AG04449 (cell line): ENCODE measurements at regions not wholly inside any gene's neighbourhood (a gene's known extent, or its start where the extent isn't known, plus 50 kb on each side); places are given as distances from the start of the nearest gene placed in this dataset.

Source experiments
- CTCF ChIA-PET: fragments of 350-600 bp; formaldehyde crosslinking; extraction: SDS; loops from one replicate; lab custom pipeline; 2021; ENCODE audit warnings: antibody characterized with exemption; lab: Yijun Ruan, JAX
- POLR2A ChIA-PET: fragments of 400-600, 350-600 bp; formaldehyde crosslinking; extraction: SDS; loops from one replicate; lab custom pipeline; 2020; ENCODE audit warnings: antibody characterized with exemption, inconsistent platforms; lab: Yijun Ruan, JAX
- DNase-seq: peaks from one replicate; pipeline ENCODE4 v3.0.0-alpha.2; 2010; ENCODE audit warnings: low read depth, low spot score
- H3K4me3 ChIP-seq: 2 replicates; pipeline ENCODE4 v1.5.1; 2011; ENCODE audit warnings: low read depth, mild to moderate bottlenecking, control low read depth, low read length
- TF ChIP-seq, protein P1 (sequence below): IDR thresholded peaks from one replicate; pipeline ENCODE4 v1.5.1; 2011; ENCODE audit warnings: mild to moderate bottlenecking, moderate library complexity, low read length, control low read depth, inconsistent platforms; ENCODE audit not compliant: insufficient read depth; ENCODE audit errors: missing control alignments

DNA sequence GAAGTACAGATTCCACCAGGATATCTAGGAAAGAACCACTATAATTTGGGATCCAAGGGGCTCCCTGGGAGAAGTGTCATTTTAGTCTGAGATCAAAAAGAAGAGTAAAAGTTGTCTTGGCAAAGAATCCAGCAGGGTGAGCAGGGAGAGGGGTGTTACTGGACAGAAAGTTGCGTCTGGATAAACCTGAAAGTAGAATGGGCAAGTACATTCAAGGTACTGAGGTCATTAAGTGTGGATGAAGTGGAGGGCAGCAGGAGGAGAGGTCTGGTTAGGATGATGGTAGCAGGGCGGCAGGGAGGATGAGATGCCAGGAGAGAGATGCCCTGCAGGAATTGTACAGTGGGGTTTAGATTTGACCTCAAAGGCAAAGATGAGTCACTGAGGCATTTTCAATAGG is 253.3 kb downstream of the KLF13 start:
- CTCF ChIA-PET: no interaction called here
- H3K4me3 ChIP-seq: no peak overlapping the region
- DNase-seq: no peak
- POLR2A ChIA-PET: no interaction called here
- TF ChIP-seq, protein P1, sequence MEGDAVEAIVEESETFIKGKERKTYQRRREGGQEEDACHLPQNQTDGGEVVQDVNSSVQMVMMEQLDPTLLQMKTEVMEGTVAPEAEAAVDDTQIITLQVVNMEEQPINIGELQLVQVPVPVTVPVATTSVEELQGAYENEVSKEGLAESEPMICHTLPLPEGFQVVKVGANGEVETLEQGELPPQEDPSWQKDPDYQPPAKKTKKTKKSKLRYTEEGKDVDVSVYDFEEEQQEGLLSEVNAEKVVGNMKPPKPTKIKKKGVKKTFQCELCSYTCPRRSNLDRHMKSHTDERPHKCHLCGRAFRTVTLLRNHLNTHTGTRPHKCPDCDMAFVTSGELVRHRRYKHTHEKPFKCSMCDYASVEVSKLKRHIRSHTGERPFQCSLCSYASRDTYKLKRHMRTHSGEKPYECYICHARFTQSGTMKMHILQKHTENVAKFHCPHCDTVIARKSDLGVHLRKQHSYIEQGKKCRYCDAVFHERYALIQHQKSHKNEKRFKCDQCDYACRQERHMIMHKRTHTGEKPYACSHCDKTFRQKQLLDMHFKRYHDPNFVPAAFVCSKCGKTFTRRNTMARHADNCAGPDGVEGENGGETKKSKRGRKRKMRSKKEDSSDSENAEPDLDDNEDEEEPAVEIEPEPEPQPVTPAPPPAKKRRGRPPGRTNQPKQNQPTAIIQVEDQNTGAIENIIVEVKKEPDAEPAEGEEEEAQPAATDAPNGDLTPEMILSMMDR: no peak

DNA sequence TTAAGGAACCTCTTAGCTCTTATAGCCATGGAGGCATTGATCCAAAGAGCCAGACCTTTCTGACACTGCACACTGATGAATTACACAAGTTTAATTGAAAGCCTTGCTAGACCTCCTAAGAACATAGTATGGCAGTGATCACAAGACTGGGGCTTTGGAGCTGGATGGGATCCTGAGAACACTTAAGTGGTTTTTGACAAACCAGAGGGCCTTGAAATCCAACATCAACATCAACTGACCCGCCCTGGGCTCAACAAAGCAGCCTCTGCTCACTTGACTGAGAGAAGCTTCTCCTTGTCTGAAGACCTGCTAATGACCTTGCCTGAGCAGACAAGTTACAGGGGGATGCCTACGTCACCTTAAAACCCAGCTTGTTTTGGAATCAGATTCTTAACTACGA is 257.6 kb downstream of the KLF13 start:
- no peak for DNase-seq
- TF ChIP-seq, protein P1: no peak
- no peak overlapping the region for H3K4me3 ChIP-seq
- ChIA-PET CTCF (no interaction called here), POLR2A (no interaction called here)

DNA sequence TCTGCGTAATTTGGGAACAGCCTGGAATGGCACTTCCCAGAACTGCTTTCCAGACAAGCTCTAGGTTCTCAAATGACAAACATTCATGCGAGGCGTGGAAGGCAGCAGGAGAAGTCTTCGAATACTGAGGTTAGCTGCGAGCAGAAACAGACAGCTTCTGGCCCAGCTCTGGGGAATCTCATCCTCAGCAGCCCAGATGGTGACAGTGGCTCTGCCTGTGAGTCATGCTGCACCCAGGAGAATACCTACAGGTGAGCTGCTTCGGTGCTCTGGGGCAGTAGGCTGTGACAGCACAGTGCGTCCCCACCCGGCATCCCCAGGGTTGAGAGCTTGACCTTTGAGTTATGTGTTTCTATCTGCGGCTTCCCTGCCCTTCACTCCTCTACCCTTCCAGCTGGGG is 258.6 kb downstream of the KLF13 start:
- CTCF ChIA-PET: no interaction called here
- no peak overlapping the region for H3K4me3 ChIP-seq
- DNase-seq: no peak
- TF ChIP-seq, protein P1: no peak
- POLR2A ChIA-PET: no interaction called here

DNA sequence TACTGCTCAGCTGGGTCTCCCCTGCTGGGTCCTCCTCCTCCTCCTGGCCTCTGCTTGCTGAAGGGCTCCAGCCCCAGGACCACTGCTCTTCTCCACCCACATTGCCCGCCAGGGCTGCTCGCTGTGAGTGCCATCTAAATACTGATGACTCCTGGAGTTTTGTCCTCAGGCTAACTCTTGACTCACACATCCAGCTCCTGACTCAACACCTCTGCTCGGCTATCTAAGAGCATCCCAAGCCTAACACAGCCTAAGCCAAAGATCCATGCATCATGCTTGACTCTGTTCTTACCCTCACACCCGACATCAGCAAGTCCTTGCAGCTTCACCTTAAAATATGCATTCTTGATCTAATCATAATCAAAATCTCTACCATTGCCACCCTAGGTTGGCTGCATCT is 260.2 kb downstream of the KLF13 start:
- no peak overlapping the region for H3K4me3 ChIP-seq
- DNase-seq: no peak
- CTCF ChIA-PET: no interaction called here
- TF ChIP-seq, protein P1: no peak
- POLR2A ChIA-PET: no interaction called here

DNA sequence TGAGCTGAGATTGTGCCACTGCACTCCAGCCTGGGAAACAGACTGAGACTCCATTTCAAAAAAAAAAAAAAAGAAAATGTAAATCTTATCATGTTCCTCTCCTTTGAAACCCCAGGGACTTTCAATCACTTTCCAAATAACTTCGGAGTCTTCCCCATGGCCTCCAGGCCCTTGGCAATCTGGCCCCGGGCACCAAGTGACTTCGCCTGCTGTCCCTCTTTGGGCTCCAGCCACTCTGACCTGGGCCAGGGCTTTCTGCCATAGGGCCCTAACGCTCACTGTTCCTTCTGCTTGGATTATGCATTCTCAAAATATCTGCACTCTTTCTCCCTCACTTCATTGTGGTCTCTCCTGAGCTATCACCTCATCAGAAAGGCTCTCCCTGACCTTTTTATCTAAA is 260.9 kb downstream of the KLF13 start:
- ChIA-PET POLR2A (no interaction called here), CTCF (no interaction called here)
- no peak overlapping the region for H3K4me3 ChIP-seq
- no peak for DNase-seq
- TF ChIP-seq, protein P1: no peak

DNA sequence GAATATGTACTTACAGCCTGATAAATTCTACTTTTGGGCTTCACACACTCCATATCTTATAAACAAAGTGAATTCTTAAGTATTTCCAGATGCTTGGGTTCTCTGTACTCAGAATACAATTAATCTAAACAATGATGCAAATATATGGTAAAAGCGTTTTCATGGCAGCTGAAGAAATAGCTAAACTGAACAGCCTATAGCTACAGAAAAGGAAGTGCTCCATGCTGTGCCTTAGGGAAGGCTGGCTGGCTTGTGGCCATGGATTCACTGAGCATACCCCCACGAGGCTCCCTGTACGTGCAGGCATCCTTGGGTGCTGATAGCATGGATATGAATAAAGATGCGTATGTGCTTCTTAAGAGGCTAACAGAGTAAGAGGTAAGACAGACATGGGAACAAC is 264.0 kb downstream of the KLF13 start:
- no peak overlapping the region for H3K4me3 ChIP-seq
- TF ChIP-seq, protein P1: no peak
- no peak for DNase-seq
- CTCF ChIA-PET: no interaction called here
- POLR2A ChIA-PET: no interaction called here
